ENCODE measurements at regions not wholly inside any gene's neighbourhood (a gene's known extent, or its start where the extent isn't known, plus 50 kb on each side); places are given as distances from the start of the nearest gene placed in this dataset.
"Not testable (repeated sequence)": the region's sequence is repeated elsewhere in the genome, so short reads cannot be mapped to it uniquely, and the experiment has no call there.

GRCh38 chr15:20680257-20680815 lies 138.7 kb upstream of the GOLGA6L6 start:
- DNase-seq (ENCODE audit: low read depth in 2 of 2, low spot score in 1 of 2), result not testable (repeated sequence)

GRCh38 chr15:20672470-20672869 lies 130.9 kb upstream of the GOLGA6L6 start:
- no peak for DNase-seq (ENCODE audit: low read depth in 2 of 2, low spot score in 1 of 2)

GRCh38 chr15:20671675-20672074 lies 130.1 kb upstream of the GOLGA6L6 start:
- no peak for DNase-seq (ENCODE audit: low read depth in 2 of 2, low spot score in 1 of 2)

- DNase-seq (ENCODE audit: low read depth in 2 of 2, low spot score in 1 of 2), result not testable (repeated sequence)
Measured at GRCh38 chr15:20666410-20666809, 124.8 kb upstream of the GOLGA6L6 start.

- DNase-seq (ENCODE audit: low read depth in 2 of 2, low spot score in 1 of 2), result no peak
Measured at GRCh38 chr15:20665653-20666052, 124.1 kb upstream of the GOLGA6L6 start.

- DNase-seq (ENCODE audit: low read depth in 2 of 2, low spot score in 1 of 2), result no peak
Measured at GRCh38 chr15:20659265-20659664, 117.7 kb upstream of the GOLGA6L6 start.

- no peak for DNase-seq (ENCODE audit: low read depth in 2 of 2, low spot score in 1 of 2)
Measured at GRCh38 chr15:20658024-20658423, 116.4 kb upstream of the GOLGA6L6 start.

GRCh38 chr15:20657084-20657483 lies 115.5 kb upstream of the GOLGA6L6 start:
- DNase-seq (ENCODE audit: low read depth in 2 of 2, low spot score in 1 of 2), result no peak

GRCh38 chr15:20652914-20653313 lies 111.3 kb upstream of the GOLGA6L6 start:
- DNase-seq (ENCODE audit: low read depth in 2 of 2, low spot score in 1 of 2), result no peak

GRCh38 chr15:20648402-20648975 lies 106.9 kb upstream of the GOLGA6L6 start:
- DNase-seq (ENCODE audit: low read depth in 2 of 2, low spot score in 1 of 2), result not testable (repeated sequence)

- no peak for DNase-seq (ENCODE audit: low read depth in 2 of 2, low spot score in 1 of 2)
Measured at GRCh38 chr15:20646529-20647142, 105.0 kb upstream of the GOLGA6L6 start.

- DNase-seq (ENCODE audit: low read depth in 2 of 2, low spot score in 1 of 2), result peak in 1 of 2 donors; percentile 18
Measured at GRCh38 chr15:20645956-20646355, 104.4 kb upstream of the GOLGA6L6 start.

GRCh38 chr15:20644896-20645295 lies 103.3 kb upstream of the GOLGA6L6 start:
- DNase-seq (ENCODE audit: low read depth in 2 of 2, low spot score in 1 of 2), result no peak

GRCh38 chr15:20643829-20644425 lies 102.3 kb upstream of the GOLGA6L6 start:
- DNase-seq (ENCODE audit: low read depth in 2 of 2, low spot score in 1 of 2), result no peak

GRCh38 chr15:20643024-20643770 lies 101.6 kb upstream of the GOLGA6L6 start:
- no peak for DNase-seq (ENCODE audit: low read depth in 2 of 2, low spot score in 1 of 2)

- DNase-seq (ENCODE audit: low read depth in 2 of 2, low spot score in 1 of 2), result no peak
Measured at GRCh38 chr15:20642054-20642767, 100.6 kb upstream of the GOLGA6L6 start.

- not testable (repeated sequence) for DNase-seq (ENCODE audit: low read depth in 2 of 2, low spot score in 1 of 2)
Measured at GRCh38 chr15:20640427-20640826, 98.8 kb upstream of the GOLGA6L6 start.

- DNase-seq (ENCODE audit: low read depth in 2 of 2, low spot score in 1 of 2), result not testable (repeated sequence)
Measured at GRCh38 chr15:20639224-20639623, 97.6 kb upstream of the GOLGA6L6 start.

GRCh38 chr15:20637499-20637898 lies 95.9 kb upstream of the GOLGA6L6 start:
- not testable (repeated sequence) for DNase-seq (ENCODE audit: low read depth in 2 of 2, low spot score in 1 of 2)

GRCh38 chr15:20629526-20629925 lies 87.9 kb upstream of the GOLGA6L6 start:
- DNase-seq (ENCODE audit: low read depth in 2 of 2, low spot score in 1 of 2), result not testable (repeated sequence)

GRCh38 chr15:20628538-20628937 lies 86.9 kb upstream of the GOLGA6L6 start:
- not testable (repeated sequence) for DNase-seq (ENCODE audit: low read depth in 2 of 2, low spot score in 1 of 2)

Measured in stimulated activated CD8-positive, alpha-beta memory T cell treated with anti-CD3 and anti-CD28 coated beads, Interleukin-4, amount 100 ng/mL, for 4 hours (primary cell).